RCC 7860 (cell line): ENCODE measurements at regions not wholly inside any gene's neighbourhood (a gene's known extent, or its start where the extent isn't known, plus 50 kb on each side); places are given as distances from the start of the nearest gene placed in this dataset.

Experiments used
- DNase-seq: peaks from one replicate; pipeline ENCODE4 v3.0.0-alpha.2; 2015; ENCODE audit warnings: low spot score
- FAIRE-seq: peaks from 2 replicates; lab custom pipeline; 2012; peaks lifted over from hg19 to GRCh38; lab: Jason Lieb, UNC

DNA sequence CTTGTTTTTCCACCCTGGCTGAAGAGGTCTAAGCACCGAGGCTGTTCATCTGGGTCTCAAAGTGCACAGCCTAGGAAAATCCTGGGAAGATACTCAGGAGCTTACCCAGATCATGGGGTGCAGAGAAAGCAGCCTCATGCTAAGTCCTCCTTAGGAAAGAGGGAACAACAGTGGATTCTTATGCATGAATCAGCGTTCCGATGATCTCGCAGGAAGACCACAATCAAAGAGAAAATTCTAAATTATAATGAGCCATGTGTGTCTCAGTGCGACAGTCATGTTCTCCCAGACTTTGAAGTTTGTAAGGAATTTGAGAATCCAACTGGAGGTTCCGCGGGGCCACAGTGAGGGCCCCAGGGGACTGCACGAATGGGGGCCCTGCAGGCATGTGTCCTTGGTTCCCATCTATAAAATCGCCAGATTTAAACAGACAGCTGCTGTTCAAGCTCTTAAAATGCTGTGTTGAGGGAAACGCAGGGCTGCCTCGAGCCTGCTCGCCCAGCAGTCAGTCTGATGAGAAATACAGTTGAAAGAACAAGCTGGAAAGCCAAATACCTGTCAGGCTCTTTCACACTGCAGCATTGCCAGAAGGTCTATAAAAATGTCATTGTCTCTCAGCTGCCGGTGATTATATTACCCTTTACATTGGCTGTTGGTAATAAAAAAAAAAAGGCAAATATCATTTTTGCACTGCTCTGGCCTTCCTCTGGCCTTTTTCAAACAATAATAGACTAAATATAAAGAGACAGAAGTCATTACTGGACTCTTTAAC lies 152.1 kb downstream of the PMP22 start:
- no peak for DNase-seq
- no peak for FAIRE-seq

DNA sequence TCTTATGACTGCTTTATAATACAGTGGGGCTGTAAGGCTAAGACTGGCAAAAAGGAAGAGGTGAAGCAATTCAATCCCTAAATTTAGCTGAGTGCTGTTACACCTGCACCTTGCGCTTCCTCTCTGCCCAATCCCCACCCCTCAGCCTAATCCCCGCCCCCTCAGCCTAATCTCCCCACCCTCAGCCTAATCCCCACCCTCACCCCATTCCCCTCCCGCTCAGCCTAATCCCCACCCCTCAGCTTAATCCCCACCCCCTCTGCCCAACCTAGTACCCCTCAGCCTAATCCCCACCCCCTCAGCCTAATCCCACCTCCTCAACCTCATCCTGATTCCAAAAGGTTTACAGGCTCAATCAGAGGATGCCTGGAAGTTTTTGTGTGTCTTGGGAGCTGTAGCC lies 155.5 kb downstream of the PMP22 start:
- no peak for FAIRE-seq

DNA sequence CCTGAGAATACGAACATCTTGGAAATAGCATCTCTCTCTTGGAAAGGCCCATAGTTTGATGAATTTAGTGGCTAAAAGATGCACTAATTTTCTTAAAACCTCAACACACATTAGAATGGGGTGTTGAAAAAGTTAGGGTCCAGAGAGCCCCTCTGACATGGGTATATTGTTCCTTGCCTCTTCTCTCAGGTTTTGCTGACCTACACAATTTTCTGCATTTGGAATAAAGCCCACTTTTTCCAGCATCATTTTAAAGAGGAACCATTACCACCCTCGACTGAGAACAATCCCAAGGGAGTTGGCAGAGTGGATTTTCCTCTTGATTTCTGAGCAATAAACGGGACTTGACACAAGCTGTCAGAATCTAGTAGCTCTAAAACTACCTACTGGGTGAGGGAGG lies 156.1 kb downstream of the PMP22 start:
- no peak for DNase-seq
- FAIRE-seq: no peak

More for the DNA sequence above, 155.5 kb downstream of the PMP22 start:
- no peak for DNase-seq

DNA sequence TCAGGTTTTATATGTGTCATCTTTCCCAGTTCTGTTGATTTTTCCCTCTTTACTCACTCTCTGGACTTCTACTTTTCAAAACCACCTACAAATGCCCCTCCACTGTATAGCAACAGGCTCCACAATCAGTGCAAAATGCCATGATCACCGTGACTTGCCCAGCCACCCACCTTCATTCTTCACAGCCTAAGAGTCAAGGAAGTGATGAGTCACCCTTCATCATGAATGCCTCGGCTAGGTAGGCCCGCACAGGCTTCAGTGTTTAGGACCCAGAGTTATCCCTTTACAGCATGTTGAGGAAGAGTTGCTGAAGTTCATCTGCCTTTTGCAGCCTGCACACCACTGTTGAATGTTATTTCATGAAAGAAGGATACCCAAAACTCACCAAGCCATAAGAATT lies 158.6 kb downstream of the PMP22 start:
- DNase-seq (no peak), FAIRE-seq (no peak)

DNA sequence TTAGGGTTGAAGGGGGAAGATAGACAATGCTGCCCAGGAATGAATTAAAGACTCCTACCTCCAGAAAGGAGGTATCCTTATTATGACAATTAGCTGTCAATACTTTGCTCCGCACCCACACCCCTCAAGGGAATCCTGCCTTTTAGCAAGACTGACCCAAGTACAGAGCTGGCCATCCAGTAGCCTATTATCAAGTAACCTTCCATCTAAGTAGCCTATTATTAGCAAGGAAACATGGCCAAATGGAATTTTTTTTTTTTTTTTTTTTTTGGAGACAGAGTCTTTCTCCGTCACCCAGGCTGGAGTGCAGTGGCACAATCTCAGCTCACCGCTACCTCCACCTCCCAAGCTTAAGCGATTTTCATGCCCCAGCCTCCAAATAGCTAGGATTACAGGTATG lies 161.3 kb downstream of the PMP22 start:
- FAIRE-seq (no peak), DNase-seq (no peak)

DNA sequence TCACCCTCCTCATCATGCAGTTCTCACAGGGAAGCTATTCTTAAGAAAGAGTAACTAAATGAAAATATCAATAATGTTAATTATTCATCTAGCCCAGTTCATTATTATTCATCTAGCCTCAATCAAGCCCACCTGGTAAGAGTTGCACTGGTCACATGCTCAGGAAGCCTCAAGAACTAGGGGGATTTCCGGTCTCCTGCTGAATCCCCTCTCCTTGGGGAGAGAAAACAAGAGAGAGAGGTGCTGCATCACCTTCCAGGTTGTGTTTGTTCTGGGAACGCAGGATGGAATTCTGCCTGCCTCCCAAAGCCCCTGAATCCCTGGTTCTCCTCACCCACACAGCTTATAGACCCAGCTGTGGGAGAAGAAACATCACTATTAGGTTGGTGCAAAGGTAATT lies 164.0 kb downstream of the PMP22 start:
- no peak for FAIRE-seq
- no peak for DNase-seq

DNA sequence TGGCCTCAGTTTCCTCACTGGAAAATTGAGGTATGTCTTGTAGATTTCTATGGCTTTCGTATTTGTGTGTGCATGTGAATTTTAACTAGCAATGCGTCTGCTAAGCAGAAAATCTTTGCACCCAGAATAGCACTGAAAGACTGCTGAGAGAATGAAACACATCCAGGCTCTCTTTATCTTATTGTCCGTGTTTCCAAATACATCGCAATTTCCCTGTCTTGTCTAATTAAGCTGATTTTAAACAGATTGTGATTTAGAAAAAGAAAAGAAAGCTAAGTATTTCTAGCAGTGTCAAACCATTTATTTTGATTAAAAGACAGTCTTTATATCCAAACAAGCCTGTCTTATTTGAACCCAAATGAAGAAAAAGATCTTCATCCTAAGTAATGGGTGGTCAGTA lies 168.6 kb downstream of the PMP22 start:
- DNase-seq (no peak), FAIRE-seq (no peak)

DNA sequence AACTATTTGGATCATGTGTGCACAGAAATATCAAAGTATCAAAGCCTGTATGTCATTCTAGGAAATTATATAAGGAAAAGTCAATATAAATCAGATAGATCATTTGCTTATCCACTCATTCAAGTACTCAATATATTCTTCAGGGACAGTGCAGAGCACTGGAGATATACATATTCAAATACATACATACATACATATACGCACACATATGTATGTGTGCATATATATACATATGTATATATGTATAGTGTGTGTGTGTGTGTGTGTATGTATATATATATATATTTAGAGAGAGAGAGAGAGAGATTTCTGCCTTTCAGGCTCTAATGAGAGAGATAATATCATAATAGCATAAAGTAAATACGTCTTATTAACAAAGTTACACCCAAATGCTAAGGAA lies 169.2 kb downstream of the PMP22 start:
- DNase-seq: no peak
- FAIRE-seq: no peak

DNA sequence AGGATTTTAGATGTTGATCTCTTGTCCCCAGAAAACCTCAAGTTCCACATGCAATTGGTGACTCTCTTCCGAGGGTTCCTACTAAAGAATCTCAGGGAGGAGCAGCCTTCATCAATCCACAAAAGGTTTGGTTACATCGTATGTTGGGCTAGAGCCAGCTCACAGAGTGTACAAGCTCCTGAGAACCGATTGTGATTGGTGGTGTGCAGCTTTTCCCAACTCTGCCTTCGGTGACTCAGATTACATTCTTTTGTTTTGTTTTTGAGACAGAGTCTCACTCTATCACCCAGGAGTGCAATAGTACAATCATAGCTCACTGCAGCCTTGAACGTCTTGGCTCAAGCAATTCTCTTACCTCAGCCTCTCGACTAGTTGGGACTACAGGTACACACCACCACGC lies 172.4 kb downstream of the PMP22 start:
- no peak for FAIRE-seq
- no peak for DNase-seq

DNA sequence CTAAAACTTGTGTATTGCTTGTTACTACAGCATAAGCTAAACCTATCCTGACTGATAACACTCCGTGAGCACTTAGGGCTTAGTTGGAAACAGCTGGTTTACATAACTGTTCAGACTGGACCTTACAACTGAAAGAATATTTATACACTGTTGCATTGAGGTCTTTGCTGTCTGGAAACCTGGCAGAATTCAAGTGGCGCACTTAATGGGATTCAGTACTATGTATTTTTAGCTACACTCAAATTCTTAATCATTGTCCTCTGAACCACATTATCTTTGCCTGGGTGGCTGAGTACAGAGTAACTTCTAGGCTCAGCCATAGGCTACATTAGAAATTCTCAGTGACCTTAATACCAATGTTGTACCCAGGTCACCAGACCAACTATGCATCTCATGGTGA lies 172.9 kb downstream of the PMP22 start:
- no peak for DNase-seq
- no peak for FAIRE-seq

DNA sequence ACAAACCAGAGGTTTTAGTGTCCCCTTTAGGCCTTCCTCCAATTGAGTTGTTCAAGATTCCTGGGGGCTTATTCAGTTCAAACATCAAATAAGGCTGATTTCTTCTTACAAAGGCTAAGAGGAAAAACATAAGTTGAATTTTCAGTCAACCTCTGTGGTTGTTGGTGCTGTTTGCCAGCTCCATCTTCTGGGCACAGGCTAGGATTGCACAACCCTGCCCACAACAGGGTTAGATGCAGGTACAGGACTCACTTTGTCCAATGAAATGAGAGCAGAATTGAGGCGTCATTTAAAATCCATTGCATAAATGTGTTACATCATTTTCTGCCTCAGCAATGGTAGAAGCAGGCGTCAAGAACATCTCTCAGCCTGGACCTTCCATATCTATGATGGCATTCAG lies 173.3 kb downstream of the PMP22 start:
- no peak for FAIRE-seq
- DNase-seq: no peak

DNA sequence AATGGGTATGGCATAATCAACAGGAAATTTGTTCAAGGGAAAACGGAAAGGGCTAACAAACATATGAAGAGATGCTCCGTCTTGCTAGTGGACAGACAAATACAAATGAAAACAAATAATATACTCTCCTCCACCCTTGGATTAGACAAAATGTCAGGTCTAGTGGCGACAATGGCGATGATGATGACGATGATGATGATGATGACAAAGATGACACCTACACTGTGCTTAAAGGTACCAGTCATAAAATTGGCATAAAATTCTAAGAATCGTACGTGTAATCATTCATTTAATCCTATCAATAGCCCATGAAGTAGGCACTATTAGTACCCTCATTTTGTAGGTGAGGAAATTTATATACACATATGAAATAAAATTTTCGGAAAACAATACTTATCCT lies 174.6 kb downstream of the PMP22 start:
- FAIRE-seq (no peak), DNase-seq (no peak)

DNA sequence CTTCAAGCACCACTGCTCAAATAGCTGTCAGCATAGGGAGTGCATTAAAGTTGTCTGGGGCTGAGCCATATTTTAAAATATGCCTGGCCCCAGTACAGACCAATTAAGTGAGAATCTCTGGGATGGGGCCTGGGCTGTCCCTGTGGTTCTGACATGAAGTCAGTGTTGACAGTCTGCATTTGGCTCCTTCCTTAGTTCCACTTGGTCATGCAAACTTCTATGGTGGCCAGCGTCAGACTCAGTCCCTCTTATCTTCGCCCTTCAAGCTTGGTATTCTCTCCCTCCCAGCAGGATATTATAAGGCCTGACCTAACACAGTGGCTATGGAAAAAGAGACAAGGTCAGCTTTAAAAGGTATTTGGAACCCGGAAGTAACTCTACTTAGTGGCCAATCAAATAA lies 177.2 kb downstream of the PMP22 start:
- FAIRE-seq: no peak
- no peak for DNase-seq

DNA sequence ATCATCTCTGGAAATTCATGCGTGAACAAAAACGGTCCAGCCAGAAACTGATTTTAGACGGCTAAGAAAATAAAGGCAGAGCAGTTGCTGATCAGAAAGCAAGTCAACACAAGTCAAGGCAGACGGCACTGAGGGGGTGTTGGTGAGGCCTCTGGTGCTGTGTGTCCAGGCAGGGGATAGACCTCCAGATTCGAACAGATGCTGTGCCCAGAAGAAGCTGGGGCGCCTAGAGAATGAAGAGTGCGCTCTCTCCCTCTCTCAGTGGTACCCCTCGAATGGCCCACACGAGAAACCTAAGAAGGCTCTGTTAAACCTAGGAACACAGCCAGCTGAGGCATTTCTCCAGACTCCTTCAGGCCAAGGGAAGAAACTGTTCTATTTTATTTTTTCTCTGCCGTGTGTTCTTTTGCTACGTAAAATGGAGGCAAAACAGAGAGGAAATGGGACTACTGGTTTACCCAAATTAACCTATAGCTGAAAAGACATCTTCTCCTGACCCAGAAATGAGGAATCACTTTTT lies 178.3 kb downstream of the PMP22 start:
- no peak for FAIRE-seq
- no peak for DNase-seq

DNA sequence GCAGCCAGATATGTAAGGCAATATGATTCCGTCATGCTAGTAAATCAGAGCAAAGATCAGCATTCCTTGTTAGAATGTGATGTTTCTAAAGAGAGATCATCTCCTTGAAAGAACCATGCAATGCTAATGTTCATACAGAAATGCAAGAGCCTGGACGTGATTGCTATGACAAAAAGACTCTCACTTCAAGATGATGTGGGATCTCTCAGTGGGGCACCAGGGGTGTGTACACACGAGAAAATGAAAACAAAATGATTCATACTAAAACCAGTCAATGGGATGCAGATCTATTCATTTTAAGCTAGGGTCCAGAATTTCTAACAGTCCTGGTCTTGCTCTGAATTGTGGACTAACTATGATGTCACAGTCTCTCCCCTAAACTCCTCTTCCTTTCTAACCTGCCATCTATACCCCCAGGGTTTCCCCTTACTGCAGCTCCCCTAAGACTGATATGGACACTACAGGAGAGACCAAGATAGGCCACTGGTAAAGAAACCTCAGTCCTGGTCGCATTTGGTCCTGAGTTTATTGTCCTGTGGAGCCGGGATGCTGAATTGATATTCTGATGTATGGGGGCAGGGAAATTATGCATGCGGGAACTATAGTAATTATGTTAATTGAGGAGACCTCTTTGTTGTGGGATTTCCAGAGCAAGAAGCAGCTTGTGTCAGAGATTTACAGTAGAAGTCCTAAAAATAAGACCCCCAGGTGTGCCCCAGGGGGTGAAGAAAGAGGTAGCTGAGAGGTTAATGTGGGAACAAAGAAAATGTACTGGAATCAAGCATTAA lies 179.0 kb downstream of the PMP22 start:
- FAIRE-seq (no peak), DNase-seq (no peak)

DNA sequence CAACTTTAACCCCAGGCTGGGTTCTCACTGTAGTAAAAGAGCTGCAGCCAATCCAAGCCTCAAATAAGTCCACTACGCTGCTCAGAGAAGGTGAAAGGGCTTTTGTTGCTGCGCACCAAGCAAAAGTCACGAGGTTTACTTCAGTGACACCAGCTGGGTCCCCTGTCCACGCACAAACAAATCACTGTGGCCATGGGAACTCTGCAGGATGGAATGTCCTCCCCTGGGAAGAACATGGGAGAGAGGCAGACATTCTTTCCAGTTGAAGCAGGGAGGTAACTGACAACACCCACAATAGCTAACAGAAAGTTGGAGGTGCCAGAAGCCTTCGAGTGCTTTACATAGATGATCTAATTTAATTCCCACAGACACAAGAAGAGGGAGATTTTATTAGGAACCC lies 181.9 kb downstream of the PMP22 start:
- FAIRE-seq (no peak), DNase-seq (no peak)

DNA sequence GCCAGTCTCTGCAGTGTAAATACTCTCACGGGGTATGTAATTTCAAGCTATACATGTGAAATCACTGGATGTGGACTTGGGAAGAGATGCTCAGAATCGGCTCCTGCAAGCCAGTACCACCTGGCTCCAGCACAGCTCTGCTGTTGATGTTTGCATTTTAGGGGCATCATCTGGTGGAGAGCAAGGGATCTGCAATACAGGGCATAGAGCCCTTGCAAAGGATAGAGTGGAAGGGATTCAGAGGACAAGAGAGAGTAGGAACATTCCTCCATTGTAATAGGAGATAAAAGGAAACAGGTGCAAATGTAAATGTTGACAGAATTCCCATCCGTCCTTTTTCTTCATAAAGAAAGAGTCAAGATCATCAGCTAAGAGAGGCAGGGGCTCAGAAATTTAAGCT lies 184.1 kb downstream of the PMP22 start:
- no peak for DNase-seq
- FAIRE-seq: no peak

DNA sequence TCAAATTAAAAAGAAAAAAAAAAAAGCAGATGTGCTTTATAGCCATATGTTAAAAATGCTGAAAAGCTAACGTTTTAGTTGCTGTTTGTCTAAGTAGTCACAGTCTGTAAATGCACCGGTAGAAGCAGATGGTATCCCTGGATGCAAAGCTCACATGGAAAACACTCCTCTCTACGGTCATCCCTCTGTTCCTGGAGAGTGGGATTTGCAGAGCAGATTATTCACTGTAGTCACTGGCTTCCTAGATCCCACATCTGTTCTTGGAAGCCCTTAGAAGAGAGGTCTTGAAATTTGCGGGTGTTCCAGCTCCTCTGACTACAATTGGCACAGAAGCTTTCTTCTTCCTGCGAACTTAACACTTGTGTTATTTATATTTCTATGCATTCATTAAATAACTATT lies 186.6 kb downstream of the PMP22 start:
- no peak for DNase-seq
- FAIRE-seq: no peak

DNA sequence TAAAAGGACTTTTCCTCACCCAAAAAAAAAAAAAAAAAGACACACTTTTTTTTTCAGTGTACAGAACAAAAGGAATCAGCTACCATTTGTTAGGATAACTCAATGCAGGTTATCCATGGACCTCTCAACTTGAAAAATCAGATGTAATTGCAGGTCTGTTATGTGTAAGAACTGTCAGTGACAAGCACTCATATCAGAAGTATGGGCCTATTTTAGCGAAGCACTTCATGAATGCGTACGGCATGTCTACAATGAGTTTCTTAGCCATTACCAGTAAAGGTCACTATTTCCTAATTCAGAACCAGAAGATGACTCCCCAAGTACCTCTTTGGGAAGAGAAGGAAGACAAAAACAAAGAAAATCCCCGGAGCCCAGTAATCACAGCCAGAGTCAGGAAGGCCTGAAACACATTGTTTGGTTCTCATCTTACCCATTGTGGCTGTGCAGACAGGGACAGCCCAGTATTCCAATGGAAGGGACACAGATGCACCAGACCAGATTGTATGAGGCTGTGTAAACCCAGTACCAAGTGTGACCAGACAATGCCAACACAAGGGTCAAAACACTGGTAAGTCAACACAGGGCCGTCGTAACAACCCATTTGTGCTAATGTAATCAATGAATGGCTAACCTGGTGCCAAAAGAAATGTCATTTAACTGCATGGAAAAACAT lies 188.0 kb downstream of the PMP22 start:
- DNase-seq (no peak), FAIRE-seq (no peak)

DNA sequence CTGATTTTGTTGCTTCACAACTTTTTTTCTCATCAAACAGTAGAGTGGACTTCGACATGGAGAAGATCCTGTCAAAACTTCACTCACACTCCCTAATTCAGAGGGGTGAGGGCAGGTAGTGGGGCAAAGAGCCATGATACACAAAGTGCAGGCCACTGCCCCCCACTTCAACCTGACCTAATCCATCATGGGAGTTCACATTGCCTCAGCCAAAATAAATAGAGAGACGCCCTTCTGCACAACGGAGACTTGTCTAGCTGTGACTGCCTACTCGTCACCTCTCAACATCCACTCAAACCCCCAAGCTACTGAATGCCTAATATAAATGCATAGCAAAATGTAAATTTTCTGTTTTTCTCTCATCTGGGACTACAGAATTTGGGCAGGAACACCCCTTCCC lies 213.2 kb downstream of the PMP22 start:
- FAIRE-seq (no peak), DNase-seq (no peak)

DNA sequence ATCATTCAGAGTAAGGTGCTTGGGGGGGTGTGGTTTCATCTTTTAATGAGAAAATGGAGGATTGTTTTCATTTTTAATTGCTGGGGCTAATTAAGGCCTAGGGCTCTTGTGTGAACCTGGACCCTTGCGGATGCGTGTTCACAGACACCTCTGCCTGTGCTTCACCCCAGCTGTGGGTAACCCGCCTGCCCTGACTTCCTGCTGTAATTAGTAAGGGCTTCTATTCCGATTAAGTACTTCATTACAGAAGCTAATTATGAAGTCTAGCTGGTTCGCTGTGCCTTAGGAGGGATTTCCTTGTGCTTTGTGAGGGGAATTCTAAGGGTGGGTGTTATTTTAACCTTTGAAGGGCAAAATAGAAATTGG lies 215.3 kb downstream of the PMP22 start:
- no peak for DNase-seq
- no peak for FAIRE-seq
